ENCODE measurements at regions not wholly inside any gene's neighbourhood (a gene's known extent, or its start where the extent isn't known, plus 50 kb on each side); places are given as distances from the start of the nearest gene placed in this dataset.
"Not testable (repeated sequence)": the region's sequence is repeated elsewhere in the genome, so short reads cannot be mapped to it uniquely, and the experiment has no call there.

GRCh38 chr6:55052846-55053245 is 121.5 kb upstream of the HCRTR2 start:
- in situ Hi-C loops (cut with HindIII; ENCODE audit: low sequenced_read_pairs) = no loop called here

GRCh38 chr6:55058682-55059081 is 115.6 kb upstream of the HCRTR2 start:
- in situ Hi-C loops (cut with HindIII; ENCODE audit: low sequenced_read_pairs) = loop anchor here (5.0 kb wide), 1 partner anchor 36 kb away; no protein-coding TSS in a partner anchor

- in situ Hi-C loops (cut with HindIII; ENCODE audit: low sequenced_read_pairs) = no loop called here
Observed at GRCh38 chr6:55064711-55065420, 109.4 kb upstream of the HCRTR2 start.

- in situ Hi-C loops (cut with HindIII; ENCODE audit: low sequenced_read_pairs) = no loop called here
Observed at GRCh38 chr6:55069132-55069781, 105.1 kb upstream of the HCRTR2 start.

- in situ Hi-C loops (cut with HindIII; ENCODE audit: low sequenced_read_pairs) = no loop called here
Observed at GRCh38 chr6:55082021-55082420, 92.3 kb upstream of the HCRTR2 start.

- in situ Hi-C loops (cut with HindIII; ENCODE audit: low sequenced_read_pairs) = not testable (repeated sequence)
Observed at GRCh38 chr6:55088011-55088410, 86.3 kb upstream of the HCRTR2 start.

- in situ Hi-C loops (cut with HindIII; ENCODE audit: low sequenced_read_pairs) = no loop called here
Observed at GRCh38 chr6:55088902-55089301, 85.4 kb upstream of the HCRTR2 start.

- in situ Hi-C loops (cut with HindIII; ENCODE audit: low sequenced_read_pairs) = no loop called here
Observed at GRCh38 chr6:55089325-55089724, 85.0 kb upstream of the HCRTR2 start.

- in situ Hi-C loops (cut with HindIII; ENCODE audit: low sequenced_read_pairs) = no loop called here
Observed at GRCh38 chr6:55100686-55101085, 73.6 kb upstream of the HCRTR2 start.

- in situ Hi-C loops (cut with HindIII; ENCODE audit: low sequenced_read_pairs) = no loop called here
Observed at GRCh38 chr6:55101157-55101556, 73.2 kb upstream of the HCRTR2 start.

GRCh38 chr6:55108134-55109130 is 65.9 kb upstream of the HCRTR2 start:
- in situ Hi-C loops (cut with HindIII; ENCODE audit: low sequenced_read_pairs) = no loop called here

- in situ Hi-C loops (cut with HindIII; ENCODE audit: low sequenced_read_pairs) = no loop called here
Observed at GRCh38 chr6:55117267-55117666, 57.0 kb upstream of the HCRTR2 start.

- in situ Hi-C loops (cut with HindIII; ENCODE audit: low sequenced_read_pairs) = not testable (repeated sequence)
Observed at GRCh38 chr6:55124241-55124640, 50.1 kb upstream of the HCRTR2 start.
